ENCODE measurements at regions not wholly inside any gene's neighbourhood (a gene's known extent, or its start where the extent isn't known, plus 50 kb on each side); places are given as distances from the start of the nearest gene placed in this dataset.

GRCh38 chr22:27045103-27045947 is 387.9 kb downstream of the MIAT start:
- TF ChIP-seq CTCF (IDR thresholded peaks at IDR 0.05) (no peak), EP300 (IDR thresholded peaks at IDR 0.05) (no peak), POLR2AphosphoS5 (IDR thresholded peaks at IDR 0.05) (no peak), POLR2A (IDR thresholded peaks at IDR 0.05) (no peak)

Data from suprapubic skin (tissue), 4 donors.